ENCODE measurements at regions not wholly inside any gene's neighbourhood (a gene's known extent, or its start where the extent isn't known, plus 50 kb on each side); places are given as distances from the start of the nearest gene placed in this dataset.

DNA sequence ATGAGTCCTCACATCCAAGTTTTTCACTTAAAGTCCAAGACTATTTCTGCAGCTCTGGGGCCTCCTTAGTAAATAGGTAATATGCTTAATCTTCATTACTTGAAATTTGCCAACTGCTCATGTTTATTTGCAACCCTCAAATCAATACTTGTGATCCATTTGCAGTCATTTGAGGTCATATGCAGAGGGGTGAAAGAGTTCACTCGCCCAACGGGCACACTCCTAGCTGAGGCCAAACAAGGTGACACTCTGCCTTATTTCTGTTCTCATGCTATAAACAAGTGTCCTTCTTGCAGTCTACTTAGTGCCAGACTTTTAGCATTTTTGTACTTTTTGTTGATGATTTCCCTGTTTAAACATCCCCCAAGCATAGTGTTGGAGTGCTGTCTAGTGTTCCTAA, 409.9 kb downstream of the AEBP2 start:
- H3F3A ChIP-seq (ENCODE audit: control insufficient read depth, insufficient read depth), result no peaks in the 10 kb centered on the region
- H3K9me3 ChIP-seq (ENCODE audit: control insufficient read depth, insufficient read depth, low read length), result 0 out of 2 replicates have a peak, but pooled peaks cover 4% of the 10 kb centered on the region
- H3K4me1 ChIP-seq (ENCODE audit: control insufficient read depth, low read length), result peaks cover 15% of the 10 kb centered on the region
- H3K4me2 ChIP-seq (ENCODE audit: low read length), result no peak overlapping the region
- H3K27ac ChIP-seq (ENCODE audit: low read depth, low read length), result no peak overlapping the region
- no peaks in the 10 kb centered on the region for H3K36me3 ChIP-seq (ENCODE audit: control insufficient read depth, low read length)
- no peak overlapping the region for H3K4me3 ChIP-seq (ENCODE audit: low read length)
- no peaks in the 10 kb centered on the region for H3K9me2 ChIP-seq (replicated peaks; ENCODE audit: control insufficient read depth, low read length)
- H4K20me1 ChIP-seq (ENCODE audit: control insufficient read depth, insufficient read depth, low read depth, low read length), result no peaks in the 10 kb centered on the region
- TF ChIP-seq EZH2phosphoT487 (IDR thresholded peaks at IDR 0.05; ENCODE audit: borderline replicate concordance, low read length) (no peak), CTCF (IDR thresholded peaks at IDR 0.05; ENCODE audit: low read depth, low read length, poor library complexity, severe bottlenecking) (no peak)
- H3K27me3 ChIP-seq (ENCODE audit: control insufficient read depth, low read length), result no peaks in the 10 kb centered on the region
- H3K79me2 ChIP-seq (ENCODE audit: control insufficient read depth, low read length), result no peaks in the 10 kb centered on the region

DNA sequence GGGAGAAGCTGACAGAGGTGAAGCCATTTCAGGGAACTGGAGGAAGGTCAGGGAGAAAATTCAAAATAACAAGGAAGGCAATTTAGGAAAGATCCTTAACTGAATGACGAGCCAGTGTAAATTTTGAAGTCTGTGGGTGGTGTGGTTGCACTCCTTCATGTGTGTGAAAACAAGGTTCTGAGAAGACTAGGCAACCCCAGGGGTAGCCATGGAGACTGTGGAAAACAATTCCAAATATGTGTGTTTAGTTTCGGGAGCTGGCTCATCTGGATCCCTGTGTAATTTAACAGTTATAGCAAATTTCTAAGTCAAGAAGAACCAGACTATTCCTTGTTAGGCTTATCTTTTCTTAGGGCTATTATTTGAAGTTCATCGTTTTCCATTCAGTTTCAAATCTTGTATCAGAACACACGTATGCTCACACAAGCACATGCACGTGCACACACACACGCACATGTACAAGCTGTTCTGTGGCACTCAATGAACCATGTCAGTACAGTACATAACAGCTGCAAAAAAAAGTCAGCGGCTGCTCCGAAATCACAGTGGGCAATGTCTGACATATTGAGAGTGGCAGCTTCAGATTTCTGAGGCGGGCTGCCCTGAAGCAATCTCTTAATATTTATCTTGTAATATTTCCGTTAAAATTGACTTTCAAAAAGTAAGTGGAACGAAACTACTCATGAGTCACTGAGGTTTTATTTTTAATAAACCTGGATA, 411.2 kb downstream of the AEBP2 start:
- Histone ChIP-seq H3K36me3 (ENCODE audit: control insufficient read depth, low read length) (no peaks in the 10 kb centered on the region), H3K27me3 (ENCODE audit: control insufficient read depth, low read length) (no peaks in the 10 kb centered on the region), H3K4me2 (ENCODE audit: low read length) (no peak overlapping the region), H3K27ac (ENCODE audit: low read depth, low read length) (no peak overlapping the region), H4K20me1 (ENCODE audit: control insufficient read depth, insufficient read depth, low read depth, low read length) (no peaks in the 10 kb centered on the region), H3K9me3 (ENCODE audit: control insufficient read depth, insufficient read depth, low read length) (0 out of 2 replicates have a peak, but pooled peaks cover 4% of the 10 kb centered on the region), H3K4me3 (ENCODE audit: low read length) (no peak overlapping the region), H3K79me2 (ENCODE audit: control insufficient read depth, low read length) (no peaks in the 10 kb centered on the region), H3K4me1 (ENCODE audit: control insufficient read depth, low read length) (peaks cover 15% of the 10 kb centered on the region), H3K9me2 (replicated peaks; ENCODE audit: control insufficient read depth, low read length) (no peaks in the 10 kb centered on the region), H3F3A (ENCODE audit: control insufficient read depth, insufficient read depth) (no peaks in the 10 kb centered on the region)
- TF ChIP-seq CTCF (IDR thresholded peaks at IDR 0.05; ENCODE audit: low read depth, low read length, poor library complexity, severe bottlenecking) (no peak), EZH2phosphoT487 (IDR thresholded peaks at IDR 0.05; ENCODE audit: borderline replicate concordance, low read length) (no peak)

- peaks cover 7% of the 10 kb centered on the region for H3K4me1 ChIP-seq (ENCODE audit: control insufficient read depth, low read length)
- H3K4me3 ChIP-seq (ENCODE audit: low read length), result no peak overlapping the region
- no peaks in the 10 kb centered on the region for H3F3A ChIP-seq (ENCODE audit: control insufficient read depth, insufficient read depth)
- no peaks in the 10 kb centered on the region for H3K9me2 ChIP-seq (replicated peaks; ENCODE audit: control insufficient read depth, low read length)
- no peaks in the 10 kb centered on the region for H3K27me3 ChIP-seq (ENCODE audit: control insufficient read depth, low read length)
- H3K36me3 ChIP-seq (ENCODE audit: control insufficient read depth, low read length), result no peaks in the 10 kb centered on the region
- H3K79me2 ChIP-seq (ENCODE audit: control insufficient read depth, low read length), result no peaks in the 10 kb centered on the region
- H4K20me1 ChIP-seq (ENCODE audit: control insufficient read depth, insufficient read depth, low read depth, low read length), result no peaks in the 10 kb centered on the region
- TF ChIP-seq CTCF (IDR thresholded peaks at IDR 0.05; ENCODE audit: low read depth, low read length, poor library complexity, severe bottlenecking), result no peak
- H3K4me2 ChIP-seq (ENCODE audit: low read length), result no peak overlapping the region
- no peak overlapping the region for H3K27ac ChIP-seq (ENCODE audit: low read depth, low read length)
- 0 out of 2 replicates have a peak, but pooled peaks cover 4% of the 10 kb centered on the region for H3K9me3 ChIP-seq (ENCODE audit: control insufficient read depth, insufficient read depth, low read length)
Observed at GRCh38 chr12:19852100-19852855, 413.0 kb downstream of the AEBP2 start.
